Neural cell (in vitro differentiated cells): ENCODE measurements at regions not wholly inside any gene's neighbourhood (a gene's known extent, or its start where the extent isn't known, plus 50 kb on each side); places are given as distances from the start of the nearest gene placed in this dataset.

Experiments
- H2AFZ ChIP-seq: fragments of 200-600, 300-800 bp; sonication (generic), shearing (Covaris generic); 2 replicates; pipeline ENCODE4 v1.6.0; 2014; ENCODE audit warnings: low read depth, mild to moderate bottlenecking, antibody characterized with exemption, low read length, moderate library complexity
- H3F3A ChIP-seq: fragments of 200-600 bp; shearing (Covaris generic); 2 replicates; pipeline ENCODE4 v1.6.1; 2016; ENCODE audit warnings: mild to moderate bottlenecking, moderate library complexity, mixed read lengths, antibody characterized with exemption, low read length; ENCODE audit not compliant: insufficient read depth, poor library complexity, severe bottlenecking
- H3K27ac ChIP-seq: fragments of 200-600, 300-800 bp; sonication (generic), shearing (Covaris generic); 2 replicates; pipeline ENCODE4 v1.5.1; 2014; ENCODE audit warnings: mild to moderate bottlenecking, low read length, moderate library complexity
- H3K27me3 ChIP-seq: fragments of 300-800, 200-600 bp; sonication (generic), shearing (Covaris generic); 2 replicates; pipeline ENCODE4 v1.6.0; 2014; ENCODE audit warnings: mild to moderate bottlenecking, low read depth, low read length, moderate library complexity; ENCODE audit not compliant: insufficient read depth
- H3K36me3 ChIP-seq: fragments of 300-800, 200-600 bp; sonication (generic), shearing (Covaris generic); 2 replicates; pipeline ENCODE4 v1.5.1; 2014; ENCODE audit warnings: mild to moderate bottlenecking, antibody characterized with exemption, low read length, moderate library complexity; ENCODE audit not compliant: insufficient read depth
- H3K4me2 ChIP-seq: fragments of 300-800, 200-600 bp; sonication (generic), shearing (Covaris generic); 2 replicates; pipeline ENCODE4 v1.6.0; 2014; ENCODE audit warnings: mild to moderate bottlenecking, low read length
- H3K4me3 ChIP-seq: fragments of 300-800, 200-600 bp; sonication (generic), shearing (Covaris generic); 2 replicates; pipeline ENCODE4 v1.5.1; 2014; ENCODE audit warnings: mild to moderate bottlenecking, low read length, moderate library complexity
- H3K79me2 ChIP-seq: fragments of 200-600 bp; shearing (Covaris generic); replicated peaks from 2 replicates; pipeline ENCODE4 v1.6.0; 2014; ENCODE audit warnings: mild to moderate bottlenecking, low read length, moderate library complexity; ENCODE audit not compliant: insufficient read depth
- H3K9ac ChIP-seq: fragments of 300-800, 200-600 bp; sonication (generic), shearing (Covaris generic); 2 replicates; pipeline ENCODE4 v1.6.1; 2016; ENCODE audit warnings: mild to moderate bottlenecking, low read length, mixed read lengths
- H3K9me2 ChIP-seq: fragments of 200-600 bp; shearing (Covaris generic); 2 replicates; pipeline ENCODE4 v1.6.1; 2016; ENCODE audit warnings: mild to moderate bottlenecking, low read length, mixed read lengths; ENCODE audit not compliant: insufficient read depth
- H3K9me3 ChIP-seq: fragments of 200-600, 300-800 bp; sonication (generic), shearing (Covaris generic); 2 replicates; pipeline ENCODE4 v1.6.1; 2016; ENCODE audit warnings: mild to moderate bottlenecking, mixed run types, low read length, moderate library complexity, mixed read lengths
- H4K20me1 ChIP-seq: fragments of 200-600 bp; shearing (Covaris generic); 2 replicates; pipeline ENCODE4 v1.6.1; 2016; ENCODE audit warnings: mild to moderate bottlenecking, mixed run types; ENCODE audit not compliant: insufficient read depth
- EP300 ChIP-seq: fragments of 450-650 bp; conservative IDR thresholded peaks from 2 replicates; pipeline ENCODE4 v1.6.1; 2014; ENCODE audit warnings: antibody characterized with exemption, mild to moderate bottlenecking, moderate library complexity; ENCODE audit not compliant: poor library complexity, severe bottlenecking
- EZH2 ChIP-seq: fragments of 200-600, 300-800 bp; shearing (Covaris generic), sonication (generic); IDR thresholded peaks from 2 replicates; pipeline ENCODE4 v1.6.1; 2014; ENCODE audit warnings: antibody characterized with exemption, low read length, borderline replicate concordance, mild to moderate bottlenecking; ENCODE audit not compliant: insufficient read depth, poor library complexity, severe bottlenecking
- MXI1 ChIP-seq: fragments of 450-650 bp; conservative IDR thresholded peaks from 2 replicates; pipeline ENCODE4 v1.6.1; 2014; ENCODE audit warnings: antibody characterized with exemption, mild to moderate bottlenecking; ENCODE audit not compliant: poor library complexity, severe bottlenecking
- POLR2AphosphoS5 ChIP-seq: IDR thresholded peaks from 2 replicates; pipeline ENCODE4 v1.6.1; 2012
- RAD21 ChIP-seq: fragments of 450-650 bp; conservative IDR thresholded peaks from 2 replicates; pipeline ENCODE4 v1.6.1; 2014; ENCODE audit warnings: antibody characterized with exemption, mild to moderate bottlenecking, moderate library complexity
- SMC3 ChIP-seq: fragments of 450-650 bp; conservative IDR thresholded peaks from 2 replicates; pipeline ENCODE4 v1.6.1; 2014; ENCODE audit warnings: antibody characterized with exemption, mild to moderate bottlenecking, moderate library complexity; ENCODE audit not compliant: poor library complexity
- TAF1 ChIP-seq: IDR thresholded peaks from 2 replicates; pipeline ENCODE4 v1.6.1; 2012; ENCODE audit warnings: low read depth
- TF ChIP-seq, protein P1 (sequence below): IDR thresholded peaks from 2 replicates; pipeline ENCODE4 v1.6.1; 2012; ENCODE audit warnings: borderline replicate concordance
- TF ChIP-seq, protein P2 (sequence below): fragments of 450-650 bp; IDR thresholded peaks from 2 replicates; pipeline ENCODE4 v1.5.1; 2014; ENCODE audit warnings: antibody characterized with exemption, mild to moderate bottlenecking, moderate library complexity; ENCODE audit not compliant: poor library complexity, severe bottlenecking

DNA sequence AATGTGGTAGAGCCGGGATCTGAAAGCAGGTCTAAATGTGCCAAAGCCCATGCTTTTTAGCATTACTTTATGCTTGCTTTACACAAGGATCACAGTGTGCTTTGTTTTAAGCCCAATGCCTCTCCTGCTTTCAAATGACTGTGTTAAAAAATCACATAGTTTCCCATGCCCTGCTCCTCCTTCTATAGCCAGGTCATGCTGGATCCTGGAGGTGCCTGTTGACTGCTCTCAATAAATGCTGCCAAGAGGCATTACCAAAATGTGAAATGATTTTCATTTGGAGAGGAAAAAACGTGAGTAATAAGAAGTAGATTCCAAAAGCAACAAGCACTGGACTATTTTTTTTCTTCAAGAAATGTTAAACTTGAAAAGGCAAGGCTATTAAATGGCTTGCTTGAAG is 420.7 kb upstream of the USP24 start:
- no peak overlapping the region for H3K27ac ChIP-seq
- H3K9ac ChIP-seq, result no peak overlapping the region
- H3K27me3 ChIP-seq, result no peaks in the 10 kb centered on the region
- no peak overlapping the region for H3K4me2 ChIP-seq
- H3K4me3 ChIP-seq, result no peak overlapping the region
- H3K36me3 ChIP-seq, result no peaks in the 10 kb centered on the region
- H3K9me3 ChIP-seq, result no peaks in the 10 kb centered on the region
- H4K20me1 ChIP-seq, result no peaks in the 10 kb centered on the region
- H3F3A ChIP-seq, result no peaks in the 10 kb centered on the region
- no peak for TF ChIP-seq RAD21
- no peak for TF ChIP-seq TAF1
- TF ChIP-seq, protein P1, sequence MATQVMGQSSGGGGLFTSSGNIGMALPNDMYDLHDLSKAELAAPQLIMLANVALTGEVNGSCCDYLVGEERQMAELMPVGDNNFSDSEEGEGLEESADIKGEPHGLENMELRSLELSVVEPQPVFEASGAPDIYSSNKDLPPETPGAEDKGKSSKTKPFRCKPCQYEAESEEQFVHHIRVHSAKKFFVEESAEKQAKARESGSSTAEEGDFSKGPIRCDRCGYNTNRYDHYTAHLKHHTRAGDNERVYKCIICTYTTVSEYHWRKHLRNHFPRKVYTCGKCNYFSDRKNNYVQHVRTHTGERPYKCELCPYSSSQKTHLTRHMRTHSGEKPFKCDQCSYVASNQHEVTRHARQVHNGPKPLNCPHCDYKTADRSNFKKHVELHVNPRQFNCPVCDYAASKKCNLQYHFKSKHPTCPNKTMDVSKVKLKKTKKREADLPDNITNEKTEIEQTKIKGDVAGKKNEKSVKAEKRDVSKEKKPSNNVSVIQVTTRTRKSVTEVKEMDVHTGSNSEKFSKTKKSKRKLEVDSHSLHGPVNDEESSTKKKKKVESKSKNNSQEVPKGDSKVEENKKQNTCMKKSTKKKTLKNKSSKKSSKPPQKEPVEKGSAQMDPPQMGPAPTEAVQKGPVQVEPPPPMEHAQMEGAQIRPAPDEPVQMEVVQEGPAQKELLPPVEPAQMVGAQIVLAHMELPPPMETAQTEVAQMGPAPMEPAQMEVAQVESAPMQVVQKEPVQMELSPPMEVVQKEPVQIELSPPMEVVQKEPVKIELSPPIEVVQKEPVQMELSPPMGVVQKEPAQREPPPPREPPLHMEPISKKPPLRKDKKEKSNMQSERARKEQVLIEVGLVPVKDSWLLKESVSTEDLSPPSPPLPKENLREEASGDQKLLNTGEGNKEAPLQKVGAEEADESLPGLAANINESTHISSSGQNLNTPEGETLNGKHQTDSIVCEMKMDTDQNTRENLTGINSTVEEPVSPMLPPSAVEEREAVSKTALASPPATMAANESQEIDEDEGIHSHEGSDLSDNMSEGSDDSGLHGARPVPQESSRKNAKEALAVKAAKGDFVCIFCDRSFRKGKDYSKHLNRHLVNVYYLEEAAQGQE, result no peak
- TF ChIP-seq EZH2, result no peak
- TF ChIP-seq POLR2AphosphoS5, result no peak
- no peak for TF ChIP-seq SMC3
- TF ChIP-seq, protein P2, sequence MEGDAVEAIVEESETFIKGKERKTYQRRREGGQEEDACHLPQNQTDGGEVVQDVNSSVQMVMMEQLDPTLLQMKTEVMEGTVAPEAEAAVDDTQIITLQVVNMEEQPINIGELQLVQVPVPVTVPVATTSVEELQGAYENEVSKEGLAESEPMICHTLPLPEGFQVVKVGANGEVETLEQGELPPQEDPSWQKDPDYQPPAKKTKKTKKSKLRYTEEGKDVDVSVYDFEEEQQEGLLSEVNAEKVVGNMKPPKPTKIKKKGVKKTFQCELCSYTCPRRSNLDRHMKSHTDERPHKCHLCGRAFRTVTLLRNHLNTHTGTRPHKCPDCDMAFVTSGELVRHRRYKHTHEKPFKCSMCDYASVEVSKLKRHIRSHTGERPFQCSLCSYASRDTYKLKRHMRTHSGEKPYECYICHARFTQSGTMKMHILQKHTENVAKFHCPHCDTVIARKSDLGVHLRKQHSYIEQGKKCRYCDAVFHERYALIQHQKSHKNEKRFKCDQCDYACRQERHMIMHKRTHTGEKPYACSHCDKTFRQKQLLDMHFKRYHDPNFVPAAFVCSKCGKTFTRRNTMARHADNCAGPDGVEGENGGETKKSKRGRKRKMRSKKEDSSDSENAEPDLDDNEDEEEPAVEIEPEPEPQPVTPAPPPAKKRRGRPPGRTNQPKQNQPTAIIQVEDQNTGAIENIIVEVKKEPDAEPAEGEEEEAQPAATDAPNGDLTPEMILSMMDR, result no peak
- no peak for TF ChIP-seq MXI1
- no peak for TF ChIP-seq EP300
- H3K79me2 ChIP-seq, result no peaks in the 10 kb centered on the region
- H3K9me2 ChIP-seq, result no peaks in the 10 kb centered on the region
- H2AFZ ChIP-seq, result no peak overlapping the region

DNA sequence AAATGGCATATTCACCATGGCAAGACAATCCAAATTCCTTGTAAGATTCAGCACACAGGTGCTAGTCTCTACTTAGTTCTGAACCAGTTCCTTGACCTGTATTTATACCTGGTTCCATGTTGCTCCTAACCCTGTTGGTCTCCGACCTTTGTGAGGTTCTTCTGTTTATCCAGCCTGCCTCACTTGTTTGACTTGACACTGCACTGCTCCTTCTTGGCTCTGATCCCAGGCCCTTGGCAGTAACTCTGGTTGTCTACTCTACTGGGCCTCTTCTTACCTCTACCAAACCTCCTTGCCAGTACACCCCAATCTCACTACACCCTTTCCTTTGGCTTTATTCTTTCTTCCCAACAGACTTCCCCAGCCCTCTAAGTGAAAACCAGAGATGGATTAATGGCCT is 419.4 kb upstream of the USP24 start:
- no peak overlapping the region for H3K27ac ChIP-seq
- no peak overlapping the region for H3K9ac ChIP-seq
- no peak overlapping the region for H3K4me2 ChIP-seq
- no peaks in the 10 kb centered on the region for H3F3A ChIP-seq
- H3K9me2 ChIP-seq, result no peaks in the 10 kb centered on the region
- no peaks in the 10 kb centered on the region for H3K79me2 ChIP-seq
- H3K27me3 ChIP-seq, result no peaks in the 10 kb centered on the region
- H2AFZ ChIP-seq, result no peak overlapping the region
- TF ChIP-seq EZH2 (no peak), SMC3 (no peak), RAD21 (no peak), EP300 (no peak), MXI1 (no peak), POLR2AphosphoS5 (no peak), TAF1 (no peak)
- TF ChIP-seq, protein P2, result no peak
- TF ChIP-seq, protein P1, result no peak
- H4K20me1 ChIP-seq, result no peaks in the 10 kb centered on the region
- H3K9me3 ChIP-seq, result no peaks in the 10 kb centered on the region
- no peaks in the 10 kb centered on the region for H3K36me3 ChIP-seq
- H3K4me3 ChIP-seq, result no peak overlapping the region
